ENCODE measurements at regions not wholly inside any gene's neighbourhood (a gene's known extent, or its start where the extent isn't known, plus 50 kb on each side); places are given as distances from the start of the nearest gene placed in this dataset.
"Not testable (repeated sequence)": the region's sequence is repeated elsewhere in the genome, so short reads cannot be mapped to it uniquely, and the experiment has no call there.

DNA sequence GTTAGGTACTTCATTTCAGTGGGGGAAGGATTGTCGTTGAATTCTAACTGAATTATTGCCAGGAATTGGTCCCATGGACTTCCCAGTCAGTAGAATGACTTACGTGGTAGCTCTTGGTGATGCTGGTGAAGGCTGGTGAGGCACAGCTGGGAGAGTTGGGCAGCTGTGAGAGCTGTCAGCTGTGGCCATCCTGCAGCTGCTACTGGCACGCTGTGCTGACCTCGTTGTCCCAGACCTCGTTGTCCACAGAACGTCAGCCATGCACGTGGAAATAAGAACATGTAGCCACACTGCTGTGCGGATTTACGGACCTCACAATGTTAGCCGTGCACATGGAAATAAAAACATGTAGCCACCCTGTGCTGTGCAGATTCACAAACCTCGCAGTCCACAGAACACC, 102.3 kb downstream of the NPIPB11 start:
- ChIA-PET POLR2A (no interaction called here), CTCF (no interaction called here)
- TF ChIP-seq CTCF (IDR thresholded peaks at IDR 0.05; ENCODE audit: control extremely low read depth, extremely low read depth, low read depth, missing control alignments): no peak
- DNase-seq (ENCODE audit: extremely low spot score): no peak

DNA sequence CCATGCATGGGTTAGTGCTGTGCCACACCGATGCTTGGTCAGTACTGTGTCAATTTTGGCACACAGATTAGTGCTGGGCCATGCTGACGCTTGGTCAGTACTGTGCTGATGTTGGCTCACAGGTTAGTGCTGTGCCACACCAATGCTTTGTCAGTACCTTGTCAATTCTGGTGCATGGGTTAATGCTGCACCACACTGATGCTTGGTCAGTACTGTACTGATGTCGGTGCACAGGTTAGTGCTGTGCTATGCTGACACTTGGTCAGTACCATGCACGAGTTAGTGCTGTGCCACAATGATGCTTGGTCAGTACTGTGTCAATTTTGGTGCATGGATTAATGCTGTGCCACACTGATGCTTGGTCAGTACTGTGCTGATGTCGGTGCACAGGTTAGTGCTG, 103.0 kb downstream of the NPIPB11 start:
- no peak for TF ChIP-seq CTCF (IDR thresholded peaks at IDR 0.05; ENCODE audit: control extremely low read depth, extremely low read depth, low read depth, missing control alignments)

DNA sequence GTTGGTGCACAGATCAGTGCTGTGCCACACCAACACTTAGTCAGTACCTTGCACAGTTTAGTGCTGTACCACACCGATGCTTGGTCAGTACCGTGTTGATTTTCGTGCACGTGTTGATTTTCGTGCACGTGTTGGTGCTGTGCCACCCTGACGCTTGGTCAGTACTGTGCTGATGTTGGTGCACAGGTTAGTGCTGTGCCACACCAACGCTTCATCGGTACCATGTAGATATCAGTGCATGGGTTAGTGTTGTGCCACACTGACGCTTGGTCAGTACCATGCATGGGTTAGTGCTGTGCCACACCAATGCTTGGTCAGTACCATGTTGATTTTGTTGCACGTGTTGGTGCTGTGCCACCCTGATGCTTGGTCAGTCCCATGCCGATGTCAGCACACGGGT, 103.5 kb downstream of the NPIPB11 start:
- ChIA-PET POLR2A (no interaction called here), CTCF (no interaction called here)
- DNase-seq (ENCODE audit: extremely low spot score): no peak
- no peak for TF ChIP-seq CTCF (IDR thresholded peaks at IDR 0.05; ENCODE audit: control extremely low read depth, extremely low read depth, low read depth, missing control alignments)

More for the DNA sequence above, 103.0 kb downstream of the NPIPB11 start:
- CTCF ChIA-PET: no interaction called here
- DNase-seq (ENCODE audit: extremely low spot score): no peak
- POLR2A ChIA-PET: no interaction called here

DNA sequence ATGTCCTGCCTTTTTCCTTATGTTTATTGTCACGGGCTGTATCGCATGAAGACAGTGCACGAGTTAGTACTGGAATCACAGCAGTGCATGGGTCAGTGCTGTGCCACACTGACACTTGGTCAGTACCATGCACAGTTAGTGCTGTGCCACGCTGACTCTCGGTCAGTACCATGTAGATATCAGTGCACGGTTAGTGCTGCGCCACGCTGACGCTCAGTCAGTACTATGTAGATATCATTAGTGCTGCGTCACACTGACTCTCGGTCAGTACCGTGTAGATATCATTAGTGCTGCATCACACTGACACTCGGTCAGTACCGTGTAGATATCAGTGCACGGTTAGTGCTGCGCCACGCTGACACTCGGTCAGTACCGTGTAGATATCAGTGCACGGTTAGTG, 104.1 kb downstream of the NPIPB11 start:
- POLR2A ChIA-PET, CTCF ChIA-PET: not testable (repeated sequence)

GRCh38 chr16:29301662-29302285, 104.7 kb downstream of the NPIPB11 start:
- CTCF ChIA-PET; POLR2A ChIA-PET; DNase-seq (ENCODE audit: extremely low spot score): not testable (repeated sequence)

More for the DNA sequence above, 104.1 kb downstream of the NPIPB11 start:
- DNase-seq (ENCODE audit: extremely low spot score): not testable (repeated sequence)

DNA sequence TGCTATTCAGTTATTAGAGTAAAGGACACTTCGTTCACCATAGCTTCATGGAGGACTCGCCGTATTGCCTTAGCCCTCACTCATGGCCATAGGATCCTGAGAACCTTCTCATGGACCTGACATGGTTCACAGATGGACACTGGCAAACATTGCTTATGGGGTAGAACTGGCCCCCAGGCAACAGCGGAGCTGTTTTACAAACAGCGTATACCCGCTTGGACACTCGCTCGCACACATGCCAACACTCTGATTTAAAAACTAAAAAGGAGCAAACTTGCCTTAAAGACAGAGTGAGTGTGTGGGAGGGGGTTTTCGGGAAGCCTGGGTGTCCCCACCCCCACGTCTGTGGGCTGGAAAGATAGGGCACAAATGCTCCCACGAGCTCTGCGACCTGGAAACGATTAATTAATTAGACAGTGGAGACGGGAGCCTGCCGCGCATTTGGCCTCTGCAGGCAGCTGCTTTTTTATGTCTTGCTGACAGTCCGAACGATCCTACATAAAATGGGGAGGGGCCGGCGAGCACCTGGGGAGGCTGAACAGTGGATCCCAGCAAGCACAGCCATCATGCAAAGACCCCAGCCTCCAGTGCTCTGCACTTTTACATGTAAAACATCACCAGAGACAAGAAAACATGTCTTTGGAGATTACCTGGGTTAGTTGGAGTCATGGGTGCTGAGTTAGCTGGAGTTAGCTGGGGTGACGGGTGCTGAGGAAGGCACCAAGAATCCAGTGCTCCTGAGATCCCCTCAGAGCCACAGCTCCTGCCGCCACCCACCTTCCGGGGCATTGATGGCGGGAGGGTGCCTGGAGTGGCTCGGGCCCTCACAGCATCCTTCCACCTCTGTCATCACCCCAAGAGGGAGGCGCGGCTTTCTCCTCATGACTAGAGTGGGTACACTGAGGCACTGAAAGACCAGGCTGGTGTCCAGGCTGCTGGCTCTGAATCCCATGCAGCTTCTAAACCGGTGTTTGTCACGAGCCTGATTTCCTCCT, 105.7 kb downstream of the NPIPB11 start:
- POLR2A ChIA-PET; DNase-seq (ENCODE audit: extremely low spot score); CTCF ChIA-PET: not testable (repeated sequence)

GRCh38 chr16:29300030-29300491, 106.5 kb downstream of the NPIPB11 start:
- POLR2A ChIA-PET; CTCF ChIA-PET; DNase-seq (ENCODE audit: extremely low spot score): not testable (repeated sequence)

DNA sequence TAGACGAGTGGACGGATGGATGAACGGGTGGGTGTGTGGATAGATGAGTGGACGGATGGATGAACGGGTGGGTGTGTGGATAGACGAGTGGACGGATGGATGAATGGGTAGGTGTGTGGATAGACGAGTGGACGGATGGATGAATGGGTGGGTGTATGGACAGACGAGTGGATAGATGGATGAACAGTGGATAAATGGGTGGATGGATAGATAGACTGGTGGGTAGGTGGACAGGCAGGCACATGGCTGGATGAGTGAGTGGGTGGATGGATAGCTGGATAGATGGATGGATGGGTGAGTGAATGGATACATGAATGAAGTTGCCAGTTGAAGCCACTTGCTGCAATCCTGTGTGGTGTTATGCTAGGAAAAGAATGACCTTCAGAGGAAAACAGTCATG, 107.5 kb downstream of the NPIPB11 start:
- POLR2A ChIA-PET; CTCF ChIA-PET; DNase-seq (ENCODE audit: extremely low spot score): not testable (repeated sequence)

DNA sequence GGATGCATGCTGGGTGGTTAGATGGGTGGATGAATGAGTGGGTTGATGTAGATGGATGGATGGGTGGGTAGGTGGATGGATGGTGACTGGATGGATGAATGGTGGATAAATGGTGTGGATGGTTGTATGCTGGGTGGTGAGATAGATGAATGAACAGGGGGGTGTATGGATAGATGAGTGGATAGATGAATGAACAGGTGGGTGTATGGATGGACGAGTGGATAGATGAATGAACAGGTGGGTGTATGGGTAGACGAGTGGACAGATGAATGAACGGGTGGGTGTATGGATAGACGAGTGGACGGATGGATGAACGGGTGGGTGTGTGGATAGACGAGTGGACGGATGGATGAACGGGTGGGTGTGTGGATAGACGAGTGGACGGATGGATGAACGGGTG, 108.2 kb downstream of the NPIPB11 start:
- CTCF ChIA-PET; DNase-seq (ENCODE audit: extremely low spot score); POLR2A ChIA-PET: not testable (repeated sequence)

GRCh38 chr16:29297809-29298177, 108.7 kb downstream of the NPIPB11 start:
- DNase-seq (ENCODE audit: extremely low spot score); POLR2A ChIA-PET; CTCF ChIA-PET: not testable (repeated sequence)

GRCh38 chr16:29297144-29297808, 109.2 kb downstream of the NPIPB11 start:
- DNase-seq (ENCODE audit: extremely low spot score); CTCF ChIA-PET; POLR2A ChIA-PET: not testable (repeated sequence)

DNA sequence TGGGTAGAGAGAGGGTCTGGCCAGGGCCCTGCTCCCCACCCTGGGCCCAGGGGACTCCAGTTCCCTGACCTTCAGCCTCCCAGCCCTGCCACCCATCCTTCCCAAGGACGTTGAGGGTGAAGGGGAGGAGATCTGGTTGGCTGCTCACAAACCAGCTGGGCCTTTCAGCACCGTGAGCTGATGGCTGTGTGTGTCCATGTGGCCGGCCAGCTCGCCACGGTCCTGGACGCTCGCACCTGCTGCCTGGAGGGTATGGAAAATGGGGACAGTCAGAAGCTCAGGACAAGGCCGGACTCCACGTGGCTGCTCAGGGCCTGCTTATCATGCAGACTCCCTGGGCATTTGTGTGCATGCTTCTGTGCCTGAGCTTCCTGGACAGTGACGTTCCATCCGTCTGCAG, 110.3 kb downstream of the NPIPB11 start:
- DNase-seq (ENCODE audit: extremely low spot score); POLR2A ChIA-PET; CTCF ChIA-PET: not testable (repeated sequence)

GRCh38 chr16:29294951-29295795, 111.3 kb downstream of the NPIPB11 start:
- DNase-seq (ENCODE audit: extremely low spot score); POLR2A ChIA-PET; CTCF ChIA-PET: not testable (repeated sequence)

Measured in GM10248 (cell line).